Caco-2 (cell line): ENCODE measurements at regions not wholly inside any gene's neighbourhood (a gene's known extent, or its start where the extent isn't known, plus 50 kb on each side); places are given as distances from the start of the nearest gene placed in this dataset.

Experiments used
- BruUV-seq: library from RNA; stranded (reverse); fragments of 400-500 nt; replicated peaks from 2 replicates; lab custom pipeline; 2021; lab: Mats Ljungman, UMichigan
- CTCF ChIA-PET: fragments of 300-600 bp; sonication (Branson Sonifier 250); formaldehyde crosslinking; loops from one replicate; lab custom pipeline; 2022; ENCODE audit warnings: antibody characterized with exemption; lab: Charles Lee
- POLR2A ChIA-PET: fragments of 300-600 bp; sonication (Branson Sonifier 250); formaldehyde crosslinking; loops from one replicate; lab custom pipeline; 2022; ENCODE audit warnings: antibody characterized with exemption; lab: Charles Lee
- DNase-seq, 2 experiments: peaks; one replicate each; pipeline versions ENCODE4 v3.0.0 to v3.0.0-alpha.2; 2020 to 2022
- H3K27me3 ChIP-seq: replicated peaks from 2 replicates; pipeline ENCODE4 v1.6.0; 2011; ENCODE audit warnings: low read length; ENCODE audit not compliant: control insufficient read depth, insufficient read depth
- H3K36me3 ChIP-seq: 2 replicates; pipeline ENCODE4 v1.5.1; 2011; ENCODE audit warnings: low read length; ENCODE audit not compliant: control insufficient read depth, insufficient read depth
- H3K4me1 ChIP-seq: fragments of 250-450 bp; sonication (Bioruptor Pico); 2 replicates; pipeline ENCODE4 v1.5.1; 2020; ENCODE audit warnings: mild to moderate bottlenecking
- H3K4me3 ChIP-seq: 2 replicates; pipeline ENCODE4 v1.5.1; 2011; ENCODE audit warnings: low read depth, mild to moderate bottlenecking, control low read depth, low read length
- H3K9me3 ChIP-seq: fragments of 250-450 bp; sonication (Bioruptor Pico); 2 replicates; pipeline ENCODE4 v1.5.1; 2020; ENCODE audit warnings: mild to moderate bottlenecking, moderate library complexity
- H3K27ac Mint-ChIP-seq: one replicate; pipeline ENCODE4 v1.8.0; 2022; ENCODE audit warnings: mixed read lengths; ENCODE audit not compliant: unreplicated experiment
- H3K27me3 Mint-ChIP-seq: one replicate; pipeline ENCODE4 v1.8.0; 2022; ENCODE audit warnings: mixed read lengths; ENCODE audit not compliant: insufficient read depth, unreplicated experiment
- H3K36me3 Mint-ChIP-seq: one replicate; pipeline ENCODE4 v1.8.0; 2022; ENCODE audit warnings: mild to moderate bottlenecking, mixed read lengths; ENCODE audit not compliant: insufficient read depth, unreplicated experiment
- H3K4me1 Mint-ChIP-seq: one replicate; pipeline ENCODE4 v1.8.0; 2022; ENCODE audit warnings: low read depth, mixed read lengths; ENCODE audit not compliant: unreplicated experiment
- H3K4me3 Mint-ChIP-seq: one replicate; pipeline ENCODE4 v1.8.0; 2022; ENCODE audit warnings: mild to moderate bottlenecking, moderate library complexity, mixed read lengths; ENCODE audit not compliant: unreplicated experiment
- H3K9me3 Mint-ChIP-seq: one replicate; pipeline ENCODE4 v1.8.0; 2022; ENCODE audit warnings: mixed read lengths; ENCODE audit not compliant: unreplicated experiment
- intact Hi-C: fragments of 100-400 bp; cut with micrococcal nuclease; formaldehyde crosslinking; loops from one replicate; pipeline ENCODE4 v1.10.0; 2022; ENCODE audit not compliant: unreplicated experiment
- TF ChIP-seq, protein P1 (sequence below), 2 experiments: fragments of 200-600 bp in 1 of 2; IDR thresholded peaks; 1 replicate in 1 of 2; 2 replicates in 1 of 2; pipeline versions ENCODE4 v1.5.1 to v1.8.0; 2011 to 2022; ENCODE audit warnings: antibody characterized with exemption in 1 of 2, control low read depth in 1 of 2, inconsistent platforms in 1 of 2, low read depth in 1 of 2, low read length in 1 of 2, mild to moderate bottlenecking in 1 of 2, moderate library complexity in 1 of 2; ENCODE audit not compliant: insufficient read depth in 1 of 2, severe bottlenecking in 1 of 2, unreplicated experiment in 1 of 2

- CTCF ChIA-PET = no interaction called here
- H3K36me3 Mint-ChIP-seq = peaks cover 21% of the 10 kb centered on the region
- Histone ChIP-seq H3K27me3 (no peaks in the 10 kb centered on the region), H3K9me3 (0 out of 2 replicates have a peak, but pooled peaks cover under 1% of the 10 kb centered on the region), H3K36me3 (no peaks in the 10 kb centered on the region), H3K4me3 (no peak overlapping the region), H3K4me1 (peaks cover 58% of the 10 kb centered on the region)
- H3K27ac Mint-ChIP-seq = no peak overlapping the region
- peaks cover 36% of the 10 kb centered on the region for H3K4me1 Mint-ChIP-seq
- POLR2A ChIA-PET = no interaction called here
- H3K9me3 Mint-ChIP-seq = no peaks in the 10 kb centered on the region
- H3K27me3 Mint-ChIP-seq = no peaks in the 10 kb centered on the region
- H3K4me3 Mint-ChIP-seq = no peak overlapping the region
- TF ChIP-seq, protein P1, sequence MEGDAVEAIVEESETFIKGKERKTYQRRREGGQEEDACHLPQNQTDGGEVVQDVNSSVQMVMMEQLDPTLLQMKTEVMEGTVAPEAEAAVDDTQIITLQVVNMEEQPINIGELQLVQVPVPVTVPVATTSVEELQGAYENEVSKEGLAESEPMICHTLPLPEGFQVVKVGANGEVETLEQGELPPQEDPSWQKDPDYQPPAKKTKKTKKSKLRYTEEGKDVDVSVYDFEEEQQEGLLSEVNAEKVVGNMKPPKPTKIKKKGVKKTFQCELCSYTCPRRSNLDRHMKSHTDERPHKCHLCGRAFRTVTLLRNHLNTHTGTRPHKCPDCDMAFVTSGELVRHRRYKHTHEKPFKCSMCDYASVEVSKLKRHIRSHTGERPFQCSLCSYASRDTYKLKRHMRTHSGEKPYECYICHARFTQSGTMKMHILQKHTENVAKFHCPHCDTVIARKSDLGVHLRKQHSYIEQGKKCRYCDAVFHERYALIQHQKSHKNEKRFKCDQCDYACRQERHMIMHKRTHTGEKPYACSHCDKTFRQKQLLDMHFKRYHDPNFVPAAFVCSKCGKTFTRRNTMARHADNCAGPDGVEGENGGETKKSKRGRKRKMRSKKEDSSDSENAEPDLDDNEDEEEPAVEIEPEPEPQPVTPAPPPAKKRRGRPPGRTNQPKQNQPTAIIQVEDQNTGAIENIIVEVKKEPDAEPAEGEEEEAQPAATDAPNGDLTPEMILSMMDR (IDR thresholded peaks at IDR 0.05; ENCODE audit: insufficient read depth in 1 of 2, low read depth in 1 of 2, low read length in 1 of 2, severe bottlenecking in 1 of 2, unreplicated experiment in 1 of 2) = no peak
- no TSS peak for BruUV-seq
- intact Hi-C loops = no loop called here
- no peak for DNase-seq
Measured at GRCh38 chr6:150690681-150691080, 91.0 kb downstream of the PLEKHG1 start.

DNA sequence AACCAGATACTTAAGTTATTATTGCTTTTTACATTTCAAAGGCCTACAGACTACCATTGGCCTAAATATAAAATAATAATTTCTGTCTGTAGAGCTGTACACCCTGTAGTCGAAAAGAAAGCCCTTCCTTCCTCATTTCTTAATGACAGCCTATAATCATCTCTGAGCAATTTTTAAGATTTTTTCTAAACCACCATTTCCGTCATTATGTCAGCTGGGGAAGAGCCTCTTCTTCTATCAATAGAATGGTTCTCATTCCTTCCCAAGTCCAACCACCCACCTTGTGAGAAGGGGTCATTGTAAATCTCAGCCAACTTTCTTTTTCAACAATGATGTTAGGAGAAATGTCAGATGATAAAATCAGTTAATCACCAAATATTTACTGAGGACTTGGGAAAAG is 91.8 kb downstream of the PLEKHG1 start:
- intact Hi-C loops = no loop called here
- H3K27ac Mint-ChIP-seq = peak overlapping the region; percentile 17
- Histone ChIP-seq H3K27me3 (no peaks in the 10 kb centered on the region), H3K36me3 (no peaks in the 10 kb centered on the region), H3K4me3 (no peak overlapping the region), H3K9me3 (no peaks in the 10 kb centered on the region), H3K4me1 (peaks cover 59% of the 10 kb centered on the region)
- ChIA-PET POLR2A (no interaction called here), CTCF (no interaction called here)
- H3K9me3 Mint-ChIP-seq = no peaks in the 10 kb centered on the region
- peaks cover 21% of the 10 kb centered on the region for H3K36me3 Mint-ChIP-seq
- BruUV-seq = no TSS peak
- TF ChIP-seq, protein P1 (IDR thresholded peaks at IDR 0.05; ENCODE audit: insufficient read depth in 1 of 2, low read depth in 1 of 2, low read length in 1 of 2, severe bottlenecking in 1 of 2, unreplicated experiment in 1 of 2) = no peak
- no peak for DNase-seq
- H3K4me3 Mint-ChIP-seq = no peak overlapping the region
- no peaks in the 10 kb centered on the region for H3K27me3 Mint-ChIP-seq
- peaks cover 41% of the 10 kb centered on the region for H3K4me1 Mint-ChIP-seq

- Histone ChIP-seq H3K27me3 (no peaks in the 10 kb centered on the region), H3K4me1 (peaks cover 62% of the 10 kb centered on the region), H3K4me3 (no peak overlapping the region), H3K36me3 (no peaks in the 10 kb centered on the region), H3K9me3 (no peaks in the 10 kb centered on the region)
- no peak for DNase-seq
- TF ChIP-seq, protein P1 (IDR thresholded peaks at IDR 0.05; ENCODE audit: insufficient read depth in 1 of 2, low read depth in 1 of 2, low read length in 1 of 2, severe bottlenecking in 1 of 2, unreplicated experiment in 1 of 2) = no peak
- Mint-ChIP-seq H3K27me3 (no peaks in the 10 kb centered on the region), H3K9me3 (no peaks in the 10 kb centered on the region), H3K27ac (no peak overlapping the region), H3K4me1 (peaks cover 44% of the 10 kb centered on the region), H3K4me3 (no peak overlapping the region), H3K36me3 (peaks cover 21% of the 10 kb centered on the region)
- ChIA-PET POLR2A (no interaction called here), CTCF (no interaction called here)
- no TSS peak for BruUV-seq
- intact Hi-C loops = no loop called here
Measured at GRCh38 chr6:150692604-150693003, 92.9 kb downstream of the PLEKHG1 start.
